Ishikawa (cell line): ENCODE measurements at regions not wholly inside any gene's neighbourhood (a gene's known extent, or its start where the extent isn't known, plus 50 kb on each side); places are given as distances from the start of the nearest gene placed in this dataset.

Source experiments
- CEBPB ChIP-seq: IDR thresholded peaks from 2 replicates; pipeline ENCODE4 v1.6.1; 2012
- CREB1 ChIP-seq: IDR thresholded peaks from 2 replicates; pipeline ENCODE4 v1.6.1; 2012; ENCODE audit warnings: low read depth
- EGR1 ChIP-seq: IDR thresholded peaks from 2 replicates; pipeline ENCODE4 v1.6.1; 2012
- EP300 ChIP-seq: IDR thresholded peaks from 2 replicates; pipeline ENCODE4 v1.6.1; 2012; ENCODE audit warnings: borderline replicate concordance
- FOXM1 ChIP-seq: IDR thresholded peaks from 2 replicates; pipeline ENCODE4 v1.6.1; 2012; ENCODE audit warnings: low read depth, borderline replicate concordance
- NFIC ChIP-seq: IDR thresholded peaks from 2 replicates; pipeline ENCODE4 v1.6.1; 2012
- RAD21 ChIP-seq: IDR thresholded peaks from 2 replicates; pipeline ENCODE4 v1.6.1; 2012; ENCODE audit warnings: low read depth
- TAF1 ChIP-seq: IDR thresholded peaks from 2 replicates; pipeline ENCODE4 v1.6.1; 2012; ENCODE audit warnings: low read depth, mild to moderate bottlenecking
- TCF12 ChIP-seq: IDR thresholded peaks from 2 replicates; pipeline ENCODE4 v1.6.1; 2012; ENCODE audit warnings: low read depth
- TEAD4 ChIP-seq: IDR thresholded peaks from 2 replicates; pipeline ENCODE4 v1.6.1; 2012
- YY1 ChIP-seq: IDR thresholded peaks from 2 replicates; pipeline ENCODE4 v1.6.1; 2012; ENCODE audit warnings: low read depth
- ZBTB7A ChIP-seq: IDR thresholded peaks from 2 replicates; pipeline ENCODE4 v1.6.1; 2012; ENCODE audit warnings: low read depth
- TF ChIP-seq, protein P1 (sequence below): IDR thresholded peaks from 2 replicates; pipeline ENCODE4 v1.6.1; 2012
- TF ChIP-seq, protein P2 (sequence below): IDR thresholded peaks from 2 replicates; pipeline ENCODE4 v1.6.1; 2012
- TF ChIP-seq, protein P3 (sequence below): IDR thresholded peaks from 2 replicates; pipeline ENCODE4 v1.6.1; 2012; ENCODE audit warnings: low read depth, mild to moderate bottlenecking

DNA sequence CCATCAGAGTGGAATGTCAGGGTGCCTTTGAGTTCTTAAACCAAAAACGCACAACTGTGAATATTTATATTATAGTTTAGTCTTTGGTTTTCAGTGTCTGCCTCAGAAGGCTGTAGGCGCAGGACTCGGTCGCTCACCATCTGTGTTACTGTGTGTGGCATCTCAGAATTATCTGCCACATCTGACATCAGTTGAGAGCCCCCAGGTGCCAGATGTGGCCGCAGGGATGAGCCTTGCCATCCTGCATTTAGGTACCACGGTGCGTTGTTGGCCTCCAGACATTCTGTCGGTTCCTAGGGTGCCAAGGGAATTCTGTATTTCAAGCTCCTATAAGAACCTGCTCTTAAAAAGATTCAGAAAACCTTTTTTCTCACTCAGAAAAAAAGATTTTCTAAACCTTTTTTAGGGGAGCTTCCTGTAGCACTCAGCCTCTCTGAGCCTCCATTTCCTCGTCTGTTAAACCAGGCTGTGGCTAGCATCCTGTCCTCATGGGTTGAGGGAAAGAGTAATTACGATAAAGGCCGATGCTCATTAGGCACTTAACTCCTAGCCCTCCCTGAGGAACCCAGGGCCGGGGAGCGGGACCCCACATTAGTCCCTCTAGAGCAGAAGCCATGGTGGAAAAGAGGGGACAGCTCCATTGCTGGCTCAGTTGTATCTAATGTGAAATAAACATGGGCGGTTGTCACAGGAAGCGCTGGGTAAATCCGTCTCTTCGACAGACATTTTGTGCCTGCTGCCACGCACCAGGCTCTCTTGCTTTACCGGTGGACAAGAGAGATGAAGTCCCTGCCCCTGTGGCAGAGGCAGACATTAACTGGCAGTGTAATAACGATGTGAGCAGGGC, 70.2 kb upstream of the MORC3 start:
- TF ChIP-seq CREB1 (no peak), TAF1 (no peak), ZBTB7A (no peak), TCF12 (no peak), YY1 (no peak), FOXM1 (no peak), RAD21 (no peak), CEBPB (no peak), EGR1 (no peak), EP300 (no peak), TEAD4 (no peak), NFIC (no peak)
- TF ChIP-seq, protein P1, sequence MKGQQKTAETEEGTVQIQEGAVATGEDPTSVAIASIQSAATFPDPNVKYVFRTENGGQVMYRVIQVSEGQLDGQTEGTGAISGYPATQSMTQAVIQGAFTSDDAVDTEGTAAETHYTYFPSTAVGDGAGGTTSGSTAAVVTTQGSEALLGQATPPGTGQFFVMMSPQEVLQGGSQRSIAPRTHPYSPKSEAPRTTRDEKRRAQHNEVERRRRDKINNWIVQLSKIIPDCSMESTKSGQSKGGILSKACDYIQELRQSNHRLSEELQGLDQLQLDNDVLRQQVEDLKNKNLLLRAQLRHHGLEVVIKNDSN: no peak
- TF ChIP-seq, protein P2, sequence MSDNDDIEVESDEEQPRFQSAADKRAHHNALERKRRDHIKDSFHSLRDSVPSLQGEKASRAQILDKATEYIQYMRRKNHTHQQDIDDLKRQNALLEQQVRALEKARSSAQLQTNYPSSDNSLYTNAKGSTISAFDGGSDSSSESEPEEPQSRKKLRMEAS: no peak
- TF ChIP-seq, protein P3, sequence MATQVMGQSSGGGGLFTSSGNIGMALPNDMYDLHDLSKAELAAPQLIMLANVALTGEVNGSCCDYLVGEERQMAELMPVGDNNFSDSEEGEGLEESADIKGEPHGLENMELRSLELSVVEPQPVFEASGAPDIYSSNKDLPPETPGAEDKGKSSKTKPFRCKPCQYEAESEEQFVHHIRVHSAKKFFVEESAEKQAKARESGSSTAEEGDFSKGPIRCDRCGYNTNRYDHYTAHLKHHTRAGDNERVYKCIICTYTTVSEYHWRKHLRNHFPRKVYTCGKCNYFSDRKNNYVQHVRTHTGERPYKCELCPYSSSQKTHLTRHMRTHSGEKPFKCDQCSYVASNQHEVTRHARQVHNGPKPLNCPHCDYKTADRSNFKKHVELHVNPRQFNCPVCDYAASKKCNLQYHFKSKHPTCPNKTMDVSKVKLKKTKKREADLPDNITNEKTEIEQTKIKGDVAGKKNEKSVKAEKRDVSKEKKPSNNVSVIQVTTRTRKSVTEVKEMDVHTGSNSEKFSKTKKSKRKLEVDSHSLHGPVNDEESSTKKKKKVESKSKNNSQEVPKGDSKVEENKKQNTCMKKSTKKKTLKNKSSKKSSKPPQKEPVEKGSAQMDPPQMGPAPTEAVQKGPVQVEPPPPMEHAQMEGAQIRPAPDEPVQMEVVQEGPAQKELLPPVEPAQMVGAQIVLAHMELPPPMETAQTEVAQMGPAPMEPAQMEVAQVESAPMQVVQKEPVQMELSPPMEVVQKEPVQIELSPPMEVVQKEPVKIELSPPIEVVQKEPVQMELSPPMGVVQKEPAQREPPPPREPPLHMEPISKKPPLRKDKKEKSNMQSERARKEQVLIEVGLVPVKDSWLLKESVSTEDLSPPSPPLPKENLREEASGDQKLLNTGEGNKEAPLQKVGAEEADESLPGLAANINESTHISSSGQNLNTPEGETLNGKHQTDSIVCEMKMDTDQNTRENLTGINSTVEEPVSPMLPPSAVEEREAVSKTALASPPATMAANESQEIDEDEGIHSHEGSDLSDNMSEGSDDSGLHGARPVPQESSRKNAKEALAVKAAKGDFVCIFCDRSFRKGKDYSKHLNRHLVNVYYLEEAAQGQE: no peak

DNA sequence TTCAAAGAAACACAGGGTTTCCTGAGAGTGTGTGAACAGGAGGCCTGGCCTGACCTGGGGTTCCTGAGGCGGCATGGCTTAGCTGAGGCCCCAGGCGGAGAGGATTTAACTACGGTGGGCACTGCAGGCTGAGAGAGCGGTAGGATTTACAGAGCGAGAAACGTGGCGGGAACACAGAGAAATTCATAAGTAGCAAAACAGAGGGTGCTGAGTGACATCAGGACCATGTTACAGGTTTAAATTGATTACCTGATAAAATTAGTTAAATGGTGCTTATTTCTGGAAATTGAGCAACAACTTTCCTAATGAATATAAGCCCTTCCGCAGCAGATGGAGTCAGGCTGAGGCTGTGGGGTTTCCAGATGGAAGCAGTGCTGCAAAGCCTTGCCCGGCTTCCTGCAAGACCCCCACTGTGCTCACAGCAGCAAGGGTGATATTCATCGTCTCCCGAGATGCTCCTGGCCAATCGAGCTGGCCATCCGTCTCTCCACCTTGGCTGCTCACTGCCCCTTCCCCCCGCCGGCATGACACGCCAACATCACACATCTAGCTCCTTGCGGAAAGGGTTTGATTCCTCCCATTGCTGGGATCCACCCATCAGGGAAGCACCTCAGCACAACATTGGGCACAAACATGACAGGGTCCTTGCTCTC, 69.4 kb upstream of the MORC3 start:
- TF ChIP-seq CEBPB (no peak), EP300 (no peak), CREB1 (no peak), TCF12 (no peak), NFIC (no peak), FOXM1 (no peak), EGR1 (no peak), RAD21 (no peak), TEAD4 (no peak), YY1 (no peak), ZBTB7A (no peak), TAF1 (no peak)
- TF ChIP-seq, protein P2: no peak
- TF ChIP-seq, protein P3: no peak
- TF ChIP-seq, protein P1: no peak

DNA sequence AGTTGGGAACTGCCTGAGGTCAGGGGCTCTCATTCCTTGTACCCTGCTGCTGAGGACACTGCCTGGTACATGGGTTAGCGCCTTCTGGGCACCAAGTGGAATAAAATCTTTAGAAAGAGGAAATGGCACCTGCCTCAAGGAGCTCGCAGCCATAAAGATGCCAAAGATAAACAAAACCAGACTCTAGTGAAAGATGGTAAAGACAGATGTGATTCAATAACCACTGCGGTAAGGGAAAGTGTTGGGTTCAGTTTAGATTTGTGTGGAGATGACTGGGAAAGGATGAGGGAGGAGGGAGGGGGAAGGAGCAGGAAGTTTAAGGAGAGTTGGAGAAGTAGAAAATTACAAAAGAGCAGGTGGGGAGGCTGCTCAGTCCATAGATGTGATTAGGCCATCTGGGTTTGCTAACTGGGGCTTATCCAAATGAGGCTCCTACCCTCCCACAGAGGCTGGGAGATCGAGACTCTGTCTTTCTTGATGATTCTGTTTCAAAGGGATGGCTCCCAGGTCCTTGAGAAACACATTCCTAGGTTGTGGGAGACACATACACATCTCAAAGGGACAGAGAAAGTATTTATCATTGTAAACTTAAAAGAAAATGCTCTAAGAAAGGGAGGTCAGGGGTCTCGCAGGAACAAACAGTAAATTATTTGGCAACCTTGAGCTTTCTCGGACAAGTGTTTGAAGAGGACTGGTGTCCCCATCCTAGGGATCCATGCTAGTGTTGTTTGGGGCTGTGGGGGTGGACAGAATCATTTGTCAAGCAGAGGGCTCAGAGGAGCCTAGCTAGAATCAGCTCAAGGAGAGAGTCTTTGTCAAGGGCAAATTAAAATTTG, 65.7 kb upstream of the MORC3 start:
- TF ChIP-seq YY1: no peak
- no peak for TF ChIP-seq TCF12
- no peak for TF ChIP-seq TEAD4
- TF ChIP-seq, protein P1: no peak
- TF ChIP-seq EGR1: no peak
- TF ChIP-seq FOXM1: no peak
- TF ChIP-seq EP300: no peak
- TF ChIP-seq CREB1: no peak
- TF ChIP-seq, protein P3: no peak
- no peak for TF ChIP-seq CEBPB
- no peak for TF ChIP-seq RAD21
